Esophagus muscularis mucosa (tissue), 4 donors: ENCODE measurements at regions not wholly inside any gene's neighbourhood (a gene's known extent, or its start where the extent isn't known, plus 50 kb on each side); places are given as distances from the start of the nearest gene placed in this dataset.

Experiments used
- DNase-seq: peaks from one replicate; pipeline ENCODE4 v3.0.0-alpha.2; 2017; ENCODE audit errors: extremely low spot score
- H3K27ac ChIP-seq, 4 donors: fragments of 200-600 bp; sonication (generic); replicated peaks in 1 of 4; 1 replicate in 3 of 4; 2 replicates in 1 of 4; pipeline ENCODE4 v1.5.1; 2016 to 2019; ENCODE audit warnings: mild to moderate bottlenecking in 1 of 4
- H3K27me3 ChIP-seq, 4 donors: fragments of 200-600 bp; sonication (generic); one replicate each; pipeline versions ENCODE4 v1.5.1 to v1.6.0; 2016 to 2019
- H3K36me3 ChIP-seq, 4 donors: fragments of 200-600 bp; sonication (generic); one replicate each; pipeline ENCODE4 v1.5.1; 2016 to 2019
- H3K4me1 ChIP-seq, 4 donors: fragments of 200-600 bp; sonication (generic); one replicate each; pipeline ENCODE4 v1.5.1; 2016 to 2019
- H3K4me3 ChIP-seq, 4 donors: fragments of 200-600 bp; sonication (generic); 1 replicate in 2 of 4; 2 replicates in 2 of 4; pipeline ENCODE4 v1.5.1; 2016 to 2019; ENCODE audit warnings: mild to moderate bottlenecking in 4 of 4, moderate library complexity in 1 of 4
- H3K9me3 ChIP-seq, 4 donors: fragments of 200-600 bp; sonication (generic); 1 replicate in 3 of 4; 2 replicates in 1 of 4; pipeline ENCODE4 v1.5.1; 2016 to 2019
- CTCF ChIP-seq, 3 experiments: fragments of 200-600 bp in 2 of 3; fragments of 450-650 bp in 1 of 3; sonication (generic) in 2 of 3; IDR thresholded peaks; one replicate each; pipeline ENCODE4 v1.5.1; 2017 to 2019; ENCODE audit warnings: antibody characterized with exemption in 3 of 3, mild to moderate bottlenecking in 2 of 3, moderate library complexity in 1 of 3
- EP300 ChIP-seq: sonication (generic); formaldehyde crosslinking; IDR thresholded peaks from one replicate; pipeline ENCODE4 v1.6.1; 2017; ENCODE audit warnings: antibody characterized with exemption
- POLR2A ChIP-seq: fragments of 450-650 bp; IDR thresholded peaks from one replicate; pipeline ENCODE4 v1.6.1; 2017; ENCODE audit warnings: antibody characterized with exemption, moderate library complexity, mild to moderate bottlenecking, low read depth
- POLR2AphosphoS5 ChIP-seq, 2 donors: sonication (generic); formaldehyde crosslinking; IDR thresholded peaks; one replicate each; pipeline ENCODE4 v1.6.1; 2017; ENCODE audit warnings: antibody characterized with exemption in 2 of 2
- WGBS: methylation state at CpG from one replicate; pipeline ENCODE4 v1.1.5; 2018; 5-methylcytosine and 5-hydroxymethylcytosine counted together
- intact Hi-C: fragments of 100-400 bp; cut with DNase I; formaldehyde crosslinking; loops from one replicate; pipeline ENCODE4 v1.15.1; 2023

DNA sequence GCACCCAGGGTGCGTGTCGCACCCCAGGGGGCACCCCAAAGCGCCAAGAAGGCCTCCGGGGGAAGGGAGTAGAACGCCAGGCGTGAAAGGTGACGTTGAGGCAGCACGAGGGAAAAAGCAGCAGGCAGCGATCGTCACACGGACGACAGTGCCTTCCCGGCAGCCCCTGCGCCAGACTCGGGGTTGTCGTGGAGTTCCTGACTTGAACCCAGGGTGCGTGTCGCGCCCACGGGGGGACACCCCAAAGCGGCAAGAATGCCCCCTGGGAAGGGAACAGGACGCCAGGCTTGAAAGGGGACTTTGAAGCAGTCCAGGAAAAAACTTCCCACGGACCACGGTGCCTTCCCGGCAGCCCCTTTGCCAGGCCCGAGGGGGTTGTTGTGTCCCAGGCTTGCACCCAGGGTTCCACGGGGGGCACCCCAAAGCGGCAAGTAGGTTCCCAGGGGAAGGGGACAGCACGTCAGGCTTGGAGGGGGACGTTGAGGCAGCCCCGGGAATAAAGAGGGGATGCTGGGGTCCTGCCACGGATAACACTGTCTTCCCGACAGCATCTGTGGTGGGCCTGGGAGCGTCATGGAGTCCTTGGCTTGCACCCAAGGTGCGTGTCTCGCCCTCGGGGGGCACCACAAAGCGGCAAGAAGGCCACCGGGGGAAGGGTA is 159.2 kb upstream of the ALG10B start:
- WGBS, result 90% methylated on average over 39 of the region's 39 CpGs
- H3K9me3 ChIP-seq, result peaks cover 0 to 9% (median 0%) of the 10 kb centered on the region in 4 donors
- peak; percentile 86 for DNase-seq
- TF ChIP-seq CTCF (IDR thresholded peaks at IDR 0.05) (no peak), POLR2A (no peak), POLR2AphosphoS5 (IDR thresholded peaks at IDR 0.05) (no peak)
- H3K36me3 ChIP-seq, result no peaks in the 10 kb centered on the region
- peaks cover 0 to 12% (median 0%) of the 10 kb centered on the region in 4 donors for H3K27me3 ChIP-seq
- H3K27ac ChIP-seq, result no peak overlapping the region
- no peaks in the 10 kb centered on the region for H3K4me1 ChIP-seq
- H3K4me3 ChIP-seq, result no peak overlapping the region
- intact Hi-C loops, result no loop called here

DNA sequence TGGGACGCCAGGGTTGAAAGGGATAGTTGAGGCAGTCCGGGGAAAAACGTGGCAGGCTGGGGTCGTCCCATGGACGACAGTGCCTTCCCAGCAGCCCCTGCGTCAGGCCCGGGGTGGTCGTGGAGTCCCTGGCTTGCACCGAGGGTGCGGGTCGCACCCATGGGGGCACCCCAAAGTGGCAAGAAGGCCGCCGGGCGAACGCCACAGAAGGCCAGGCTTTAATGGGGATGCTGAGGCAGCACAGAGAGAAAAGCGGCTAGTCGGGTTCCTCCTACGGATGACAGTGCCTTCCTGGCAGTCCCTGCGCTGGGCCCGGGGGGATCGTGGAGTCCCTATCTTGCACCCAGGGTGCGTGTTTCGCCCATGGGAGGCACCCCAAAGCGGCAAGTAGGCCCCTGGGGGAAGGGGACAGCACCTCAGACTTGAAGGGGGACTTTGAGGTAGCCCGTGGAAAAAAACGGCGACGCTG is 158.6 kb upstream of the ALG10B start:
- 92% methylated on average over 28 of the region's 28 CpGs for WGBS
- Histone ChIP-seq H3K27ac (no peak overlapping the region), H3K4me1 (no peaks in the 10 kb centered on the region), H3K9me3 (peaks cover 0 to 9% (median 0%) of the 10 kb centered on the region in 4 donors), H3K27me3 (peaks cover 0 to 7% (median 0%) of the 10 kb centered on the region in 4 donors), H3K4me3 (no peak overlapping the region), H3K36me3 (no peaks in the 10 kb centered on the region)
- intact Hi-C loops, result no loop called here
- peak; percentile 89 for DNase-seq
- TF ChIP-seq POLR2AphosphoS5 (IDR thresholded peaks at IDR 0.05) (no peak), EP300 (no peak), CTCF (IDR thresholded peaks at IDR 0.05) (no peak), POLR2A (no peak)

DNA sequence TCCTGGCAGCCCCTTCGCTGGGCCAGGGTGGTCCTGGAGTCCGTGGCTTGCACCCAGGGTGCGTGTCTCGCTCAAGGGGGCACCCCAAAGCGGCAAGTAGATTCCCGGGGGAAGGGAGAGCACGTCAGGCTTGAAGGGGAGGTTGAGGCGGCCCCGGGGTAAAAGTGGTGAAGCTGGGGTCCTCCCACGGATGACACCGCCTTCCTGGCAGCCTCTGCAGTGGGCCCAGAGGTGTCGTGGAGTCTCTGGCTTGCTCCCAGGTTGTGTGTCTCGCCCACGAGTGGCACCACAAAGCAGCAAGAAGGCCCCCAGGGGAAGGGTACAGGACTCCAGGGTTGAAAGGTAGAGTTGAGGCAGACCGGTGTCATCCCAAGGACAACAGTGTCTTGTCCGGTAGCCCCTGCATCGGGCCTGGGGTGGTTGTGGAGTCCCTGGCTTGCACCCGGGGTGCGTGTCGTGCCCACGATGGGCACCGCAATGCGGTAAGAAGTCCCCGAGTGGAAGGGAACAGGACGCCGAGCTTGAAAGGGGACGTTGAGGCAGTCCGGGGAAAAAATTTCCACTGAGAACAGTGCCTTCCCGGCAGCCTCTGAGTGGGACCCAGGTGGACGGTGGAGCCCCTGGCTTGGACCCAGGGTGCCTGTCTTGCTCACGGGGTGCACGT is 158.0 kb upstream of the ALG10B start:
- TF ChIP-seq POLR2AphosphoS5 (IDR thresholded peaks at IDR 0.05) (no peak), EP300 (no peak), CTCF (IDR thresholded peaks at IDR 0.05) (no peak), POLR2A (no peak)
- Histone ChIP-seq H3K27me3 (peaks cover 0 to 7% (median 0%) of the 10 kb centered on the region in 4 donors), H3K36me3 (no peaks in the 10 kb centered on the region), H3K27ac (no peak overlapping the region), H3K4me1 (no peaks in the 10 kb centered on the region), H3K9me3 (peaks cover 0 to 9% (median 3%) of the 10 kb centered on the region in 4 donors), H3K4me3 (no peak overlapping the region)
- WGBS, result 92% methylated on average over 32 of the region's 32 CpGs
- peak; percentile 84 for DNase-seq
- intact Hi-C loops, result no loop called here

DNA sequence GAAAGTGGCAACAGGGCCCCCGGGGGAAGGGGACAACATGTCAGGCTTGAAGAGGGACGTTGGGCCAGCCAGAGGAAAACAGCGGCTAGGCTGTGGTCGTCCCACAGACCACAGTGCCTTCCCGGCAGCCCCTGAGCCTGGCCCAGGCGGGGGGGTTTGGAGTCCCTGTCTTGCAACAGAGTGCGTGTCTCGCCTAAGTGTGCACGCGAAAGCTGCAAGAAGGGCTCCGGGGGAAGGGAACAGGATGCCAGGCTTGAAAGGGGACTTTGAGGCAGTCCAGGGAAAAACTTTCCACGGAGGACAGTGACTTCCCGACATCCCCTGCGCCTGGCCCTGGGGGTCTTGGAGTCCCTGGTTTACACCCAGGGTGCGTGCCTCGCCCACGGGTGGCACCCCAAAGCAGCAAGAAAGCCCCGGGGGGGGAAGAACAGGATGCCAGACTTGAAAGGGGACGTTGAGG is 157.5 kb upstream of the ALG10B start:
- Histone ChIP-seq H3K4me3 (no peak overlapping the region), H3K4me1 (no peaks in the 10 kb centered on the region), H3K27me3 (peaks cover 0 to 7% (median 0%) of the 10 kb centered on the region in 4 donors), H3K9me3 (peaks cover 0 to 9% (median 4%) of the 10 kb centered on the region in 4 donors), H3K27ac (no peak overlapping the region), H3K36me3 (no peaks in the 10 kb centered on the region)
- 87% methylated on average over 17 of the region's 19 CpGs for WGBS
- intact Hi-C loops, result no loop called here
- DNase-seq, result peak; percentile 84
- TF ChIP-seq POLR2AphosphoS5 (IDR thresholded peaks at IDR 0.05) (no peak), POLR2A (no peak), CTCF (IDR thresholded peaks at IDR 0.05) (no peak), EP300 (no peak)
